HG03159 (cell line): ENCODE measurements at regions not wholly inside any gene's neighbourhood (a gene's known extent, or its start where the extent isn't known, plus 50 kb on each side); places are given as distances from the start of the nearest gene placed in this dataset.

Source experiments
- ATAC-seq: cut with Tn5 transposase; IDR thresholded peaks from one replicate; pipeline ENCODE4 v1.9.1; 2021; ENCODE audit warnings: mild to moderate bottlenecking, moderate library complexity; ENCODE audit not compliant: unreplicated experiment

GRCh38 chr5:92471861-92472260 lies 1088.7 kb upstream of the ARRDC3 start:
- no peak for ATAC-seq

DNA sequence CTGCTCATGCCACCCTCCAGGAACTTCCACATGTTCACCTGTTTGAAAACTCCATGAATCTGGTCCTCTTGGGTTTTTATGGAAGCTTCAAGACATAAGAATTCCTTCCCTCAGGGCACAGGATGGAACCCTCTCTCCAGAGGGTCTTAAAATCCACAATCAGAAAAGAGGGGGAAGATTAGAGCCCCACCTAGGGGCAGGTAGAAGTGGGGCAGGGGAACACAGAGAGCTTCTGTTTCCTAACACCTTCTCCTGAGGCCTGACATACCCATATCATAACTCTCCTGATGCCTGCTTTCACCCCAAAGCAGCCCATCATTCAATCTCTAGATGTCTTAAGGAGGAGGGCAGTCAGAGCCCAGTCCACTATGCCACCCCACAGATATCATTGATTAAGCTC lies 1087.7 kb upstream of the ARRDC3 start:
- ATAC-seq, result no peak

DNA sequence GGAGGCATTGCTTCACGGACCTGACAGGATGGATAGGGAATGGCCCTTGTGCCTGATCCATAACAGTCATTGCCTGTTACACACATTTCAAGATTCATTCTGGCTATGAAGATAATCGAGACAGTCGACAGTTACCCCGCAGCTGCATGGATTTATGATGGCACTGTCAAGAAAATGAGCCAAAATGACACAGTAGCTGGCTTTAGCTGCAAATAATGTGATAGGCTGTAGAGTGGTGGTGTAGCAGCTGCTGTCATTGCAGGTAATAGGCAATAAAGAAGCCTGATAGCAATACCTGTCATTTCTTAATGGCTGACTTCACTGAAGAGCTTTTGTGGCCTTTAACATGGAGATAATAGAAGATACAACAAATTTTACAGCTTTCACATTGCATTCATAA lies 1085.2 kb upstream of the ARRDC3 start:
- ATAC-seq, result no peak

GRCh38 chr5:92467695-92468094 lies 1084.6 kb upstream of the ARRDC3 start:
- no peak for ATAC-seq

GRCh38 chr5:92460505-92460904 lies 1077.4 kb upstream of the ARRDC3 start:
- peak; percentile 50 for ATAC-seq

- ATAC-seq, result no peak
Measured at GRCh38 chr5:92459654-92460053, 1076.5 kb upstream of the ARRDC3 start.

- peak; percentile 100 for ATAC-seq
Measured at GRCh38 chr5:92455011-92455410, 1071.9 kb upstream of the ARRDC3 start.

DNA sequence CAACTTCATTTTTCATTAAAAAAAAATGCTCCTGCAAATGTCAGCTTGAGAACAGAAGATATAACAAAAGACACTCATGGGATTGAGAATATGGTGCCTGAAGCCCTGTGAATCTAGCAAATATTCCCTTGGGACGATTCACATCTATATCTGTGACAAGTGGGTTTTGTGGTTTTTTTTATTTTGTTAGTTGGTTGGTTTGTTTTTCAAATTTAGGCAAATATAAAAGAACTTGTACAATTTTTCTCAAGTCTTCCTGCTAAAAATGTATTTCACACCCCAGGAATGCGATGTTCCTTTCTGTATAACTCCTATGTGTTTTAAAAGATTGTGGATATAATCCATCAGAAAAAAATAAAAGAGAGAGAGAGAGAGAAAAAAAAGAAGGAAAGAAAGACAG lies 1061.8 kb upstream of the ARRDC3 start:
- no peak for ATAC-seq

DNA sequence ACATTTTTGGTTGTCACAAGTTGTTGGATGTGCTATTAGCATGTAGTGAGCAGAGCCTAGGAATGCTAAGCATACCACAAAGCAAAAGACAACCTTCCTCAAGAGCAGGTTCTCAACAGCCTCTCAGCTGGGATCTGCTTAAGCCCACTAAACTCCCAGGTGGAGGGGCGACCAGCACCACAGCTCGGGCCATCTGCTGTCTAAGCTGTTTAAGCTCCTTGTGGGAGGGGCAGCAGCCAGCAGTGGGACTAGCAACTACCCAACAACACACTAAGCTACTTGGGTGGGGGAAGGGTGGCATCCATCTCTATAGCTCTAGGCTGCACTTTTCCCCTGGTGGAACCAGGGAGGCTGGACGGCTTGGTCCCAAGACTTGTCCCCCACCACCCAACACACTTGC lies 1052.7 kb upstream of the ARRDC3 start:
- no peak for ATAC-seq

DNA sequence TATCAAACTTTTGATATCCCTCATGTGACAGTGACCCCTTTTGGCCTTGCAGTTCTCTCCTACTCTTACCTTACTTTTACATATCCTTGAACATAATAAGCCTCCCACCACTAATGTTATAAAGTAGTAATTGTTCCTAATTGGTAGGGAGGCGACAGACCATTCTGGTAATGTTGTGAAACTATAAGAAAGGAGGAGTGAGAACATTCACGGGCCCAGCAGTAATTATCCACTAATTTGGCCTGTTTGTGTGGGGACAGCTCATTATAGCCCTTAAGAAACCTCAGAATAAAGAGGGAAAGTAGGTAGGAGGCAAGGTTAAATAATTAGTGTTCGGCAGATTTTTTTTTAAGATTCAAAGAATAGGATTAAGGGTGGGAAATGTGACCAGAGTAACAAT lies 1046.5 kb upstream of the ARRDC3 start:
- ATAC-seq, result no peak

DNA sequence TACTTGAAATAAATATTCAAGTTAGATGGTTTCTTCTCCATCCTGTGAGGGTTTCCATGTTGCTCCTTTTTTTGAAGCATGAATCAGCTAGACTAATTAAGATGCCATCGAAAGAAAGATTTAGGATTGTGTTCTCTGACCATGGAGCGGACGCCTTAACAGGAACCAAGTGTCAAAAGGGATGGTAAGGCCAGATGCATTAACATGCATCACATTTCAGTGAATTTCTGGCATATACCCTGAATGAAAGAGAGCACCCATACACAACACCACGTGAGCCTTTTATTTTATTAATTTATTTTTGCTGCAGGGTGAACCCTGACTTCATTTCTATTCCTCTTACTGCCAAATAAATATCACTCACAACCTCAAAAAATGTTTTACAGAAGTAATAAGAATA lies 1045.3 kb upstream of the ARRDC3 start:
- no peak for ATAC-seq

- ATAC-seq, result no peak
Measured at GRCh38 chr5:92424785-92425426, 1041.8 kb upstream of the ARRDC3 start.

GRCh38 chr5:92421942-92422341 lies 1038.8 kb upstream of the ARRDC3 start:
- no peak for ATAC-seq

DNA sequence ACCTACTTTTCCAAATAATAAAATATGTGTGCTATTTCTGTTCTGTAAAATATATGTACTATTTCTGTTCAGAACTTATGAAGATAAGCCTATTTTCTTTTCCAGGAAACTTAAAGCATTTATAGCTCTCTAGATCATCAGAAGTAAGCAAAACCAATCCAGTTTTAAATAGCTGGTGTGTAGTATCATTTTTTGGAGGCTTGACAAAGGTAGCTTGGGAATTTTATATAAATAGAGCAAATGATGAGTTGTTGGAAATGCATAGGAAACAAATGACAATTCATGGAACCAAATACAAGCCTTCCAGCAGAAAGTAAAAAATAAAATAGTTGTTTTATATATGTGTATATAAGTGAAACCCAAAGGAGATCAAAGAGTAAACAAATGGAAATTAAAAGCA lies 1038.1 kb upstream of the ARRDC3 start:
- no peak for ATAC-seq

GRCh38 chr5:92419261-92419660 lies 1036.1 kb upstream of the ARRDC3 start:
- ATAC-seq, result no peak

GRCh38 chr5:92418341-92418740 lies 1035.2 kb upstream of the ARRDC3 start:
- ATAC-seq, result no peak

- ATAC-seq, result no peak
Measured at GRCh38 chr5:92409134-92409533, 1026.0 kb upstream of the ARRDC3 start.

DNA sequence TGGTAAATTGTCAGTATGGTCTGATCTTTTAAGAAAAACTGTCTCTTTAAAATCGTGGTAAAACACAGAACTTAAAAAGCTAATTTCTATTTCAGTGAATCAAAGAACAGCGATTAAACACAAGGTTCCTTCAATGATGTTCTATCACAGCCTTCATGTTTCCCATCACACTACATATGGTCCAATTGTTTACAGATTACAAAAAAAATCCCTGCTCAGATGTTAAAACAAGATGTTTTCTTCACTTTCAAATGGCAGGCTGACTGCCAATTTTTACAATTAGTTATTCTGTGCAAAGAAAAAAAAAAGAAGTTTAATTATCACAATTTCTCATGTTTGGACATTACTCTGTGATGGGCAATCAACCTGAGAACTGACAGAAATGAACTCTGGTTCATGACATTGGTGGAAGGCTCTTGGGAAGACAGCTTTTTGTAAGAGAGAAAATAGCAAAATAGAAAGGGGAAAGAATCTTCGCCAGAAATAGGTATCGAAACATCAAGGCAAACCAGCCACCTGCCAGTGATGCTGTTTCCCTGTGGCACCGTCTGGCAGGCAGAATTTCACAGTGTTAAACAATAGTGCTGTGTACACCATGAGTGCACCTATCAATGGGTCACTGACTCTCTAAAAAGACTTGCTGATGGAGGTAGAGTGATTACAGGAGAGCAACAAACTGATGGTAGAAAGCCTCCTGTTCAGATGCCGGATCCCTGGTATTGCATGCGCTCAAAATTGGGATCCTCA lies 1020.0 kb upstream of the ARRDC3 start:
- no peak for ATAC-seq

DNA sequence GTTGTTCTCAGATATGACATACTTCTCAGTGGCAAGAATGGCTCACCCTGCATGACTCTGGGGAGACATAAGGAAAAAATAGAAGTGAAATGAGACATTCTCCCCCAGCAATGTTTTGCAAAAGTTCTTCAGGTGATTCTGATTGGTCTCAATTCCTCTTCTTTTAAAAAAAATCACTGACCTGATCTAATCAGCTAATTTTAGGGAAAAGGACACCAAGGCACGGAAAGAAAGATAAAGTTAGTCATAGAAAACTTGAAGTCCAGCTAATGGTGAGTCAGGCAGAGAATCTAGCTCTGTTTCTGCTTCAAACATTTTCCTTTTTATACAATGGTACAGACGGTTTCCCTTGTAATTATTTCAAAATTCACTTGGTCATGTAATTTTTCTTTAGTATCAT lies 1018.9 kb upstream of the ARRDC3 start:
- ATAC-seq, result no peak

GRCh38 chr5:92401492-92401891 lies 1018.4 kb upstream of the ARRDC3 start:
- ATAC-seq, result no peak

DNA sequence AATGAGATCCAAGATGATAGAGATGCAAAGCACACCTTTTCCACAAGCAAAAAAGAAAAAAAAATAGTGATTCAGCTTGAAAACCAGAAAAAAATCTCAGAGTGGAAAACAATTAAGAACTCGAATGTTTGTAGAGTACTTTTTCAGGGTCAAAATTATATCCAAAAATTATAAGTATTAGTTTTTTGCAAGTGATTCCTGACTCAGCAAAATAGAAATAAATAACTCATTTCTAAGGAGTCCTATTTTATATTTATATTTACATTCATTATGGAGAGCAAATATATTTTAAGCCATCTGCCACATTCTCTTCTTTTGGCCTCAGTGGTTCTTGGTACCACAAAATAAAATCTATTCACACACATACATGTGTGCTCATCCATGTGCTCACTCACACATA lies 1011.8 kb upstream of the ARRDC3 start:
- ATAC-seq, result no peak

DNA sequence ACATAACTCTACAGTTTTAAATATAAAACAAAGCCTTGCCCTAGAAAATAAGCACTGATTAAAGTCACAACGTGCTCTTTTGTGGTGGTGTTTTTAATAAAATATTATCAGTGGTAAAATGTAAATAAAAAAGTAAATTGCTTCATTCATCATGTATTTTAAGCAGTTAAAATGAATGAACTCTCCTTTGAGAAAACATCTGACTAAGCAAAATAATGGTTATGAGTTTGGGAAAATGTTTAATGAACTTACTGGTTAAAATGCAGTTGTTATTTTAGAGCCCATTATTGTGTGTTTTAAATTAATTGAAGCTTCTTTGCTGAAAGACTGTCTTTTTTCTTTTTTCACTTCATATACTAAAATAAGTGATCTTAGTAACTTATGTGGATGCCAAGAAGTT lies 1007.5 kb upstream of the ARRDC3 start:
- ATAC-seq, result no peak
